ENCODE measurements at regions not wholly inside any gene's neighbourhood (a gene's known extent, or its start where the extent isn't known, plus 50 kb on each side); places are given as distances from the start of the nearest gene placed in this dataset.
A peak's percentile ranks its signal among the peaks of the same experiment; 100 is the strongest.

DNA sequence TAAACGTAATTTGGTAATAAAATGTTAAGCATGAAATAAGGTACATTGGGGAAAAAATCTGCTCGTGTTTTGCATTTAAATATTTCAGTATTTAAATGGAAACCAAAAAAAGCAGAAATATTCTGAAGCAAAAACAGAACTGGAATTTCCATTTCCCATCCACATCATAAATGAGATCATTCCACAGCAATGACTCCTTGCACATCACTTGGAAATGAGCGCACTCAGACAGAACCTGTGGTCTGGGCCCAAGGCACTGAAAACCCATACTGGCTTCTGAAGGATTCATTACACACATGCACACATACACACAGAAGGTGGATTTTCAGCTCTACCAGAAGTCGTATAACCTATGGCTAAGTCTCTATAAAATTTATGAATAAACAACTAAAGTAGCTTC is 174.8 kb downstream of the IBTK start:
- peak; percentile 22 for DNase-seq (ENCODE audit: low read depth)
- TF ChIP-seq, protein P1, sequence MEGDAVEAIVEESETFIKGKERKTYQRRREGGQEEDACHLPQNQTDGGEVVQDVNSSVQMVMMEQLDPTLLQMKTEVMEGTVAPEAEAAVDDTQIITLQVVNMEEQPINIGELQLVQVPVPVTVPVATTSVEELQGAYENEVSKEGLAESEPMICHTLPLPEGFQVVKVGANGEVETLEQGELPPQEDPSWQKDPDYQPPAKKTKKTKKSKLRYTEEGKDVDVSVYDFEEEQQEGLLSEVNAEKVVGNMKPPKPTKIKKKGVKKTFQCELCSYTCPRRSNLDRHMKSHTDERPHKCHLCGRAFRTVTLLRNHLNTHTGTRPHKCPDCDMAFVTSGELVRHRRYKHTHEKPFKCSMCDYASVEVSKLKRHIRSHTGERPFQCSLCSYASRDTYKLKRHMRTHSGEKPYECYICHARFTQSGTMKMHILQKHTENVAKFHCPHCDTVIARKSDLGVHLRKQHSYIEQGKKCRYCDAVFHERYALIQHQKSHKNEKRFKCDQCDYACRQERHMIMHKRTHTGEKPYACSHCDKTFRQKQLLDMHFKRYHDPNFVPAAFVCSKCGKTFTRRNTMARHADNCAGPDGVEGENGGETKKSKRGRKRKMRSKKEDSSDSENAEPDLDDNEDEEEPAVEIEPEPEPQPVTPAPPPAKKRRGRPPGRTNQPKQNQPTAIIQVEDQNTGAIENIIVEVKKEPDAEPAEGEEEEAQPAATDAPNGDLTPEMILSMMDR (IDR thresholded peaks at IDR 0.05; ENCODE audit: insufficient read depth, low read length): no peak

DNA sequence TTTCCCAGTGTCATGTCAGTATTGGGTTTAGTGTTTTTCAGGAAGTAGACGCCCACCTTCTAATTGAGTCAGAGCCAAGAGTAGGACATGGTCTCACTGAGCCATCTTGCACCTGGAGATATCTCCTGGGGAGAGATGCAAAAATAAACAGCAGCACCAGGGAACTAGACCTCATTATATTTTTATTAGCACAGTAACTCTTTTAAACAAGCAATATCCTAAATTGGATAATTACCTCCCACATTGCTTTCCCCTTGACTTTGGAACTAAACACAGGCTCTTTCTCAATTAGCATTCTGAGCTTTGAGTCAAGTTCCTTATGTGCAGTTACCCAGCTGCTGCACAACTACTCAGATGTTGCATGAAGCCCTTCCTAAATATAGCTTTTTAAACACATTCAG is 175.4 kb downstream of the IBTK start:
- TF ChIP-seq, protein P1 (IDR thresholded peaks at IDR 0.05; ENCODE audit: insufficient read depth, low read length): no peak
- DNase-seq (ENCODE audit: low read depth): no peak
- H3K4me3 ChIP-seq (ENCODE audit: low read depth, low read length): no peak overlapping the region

More for the DNA sequence above, 174.8 kb downstream of the IBTK start:
- no peak overlapping the region for H3K4me3 ChIP-seq (ENCODE audit: low read depth, low read length)

DNA sequence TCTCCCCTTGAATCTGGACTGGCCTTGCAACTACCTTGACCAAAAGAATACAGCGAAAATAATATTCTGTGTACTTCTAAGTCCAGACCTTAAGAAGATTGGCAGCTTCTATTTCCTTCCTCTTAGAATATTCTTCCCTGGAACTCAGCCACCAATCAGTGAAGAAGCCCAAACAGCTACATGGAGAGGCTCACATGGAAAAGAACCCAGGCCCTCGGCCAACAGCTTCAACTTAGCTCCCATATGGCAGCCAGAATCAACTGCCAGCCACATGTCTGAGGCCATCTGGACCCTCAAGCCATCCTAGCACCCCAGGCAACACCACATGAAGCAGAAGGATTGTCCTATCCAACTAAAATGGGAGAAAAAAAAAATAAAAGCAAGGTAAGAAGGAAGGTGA is 178.8 kb downstream of the IBTK start:
- TF ChIP-seq, protein P1 (IDR thresholded peaks at IDR 0.05; ENCODE audit: insufficient read depth, low read length): no peak
- DNase-seq (ENCODE audit: low read depth): no peak
- no peak overlapping the region for H3K4me3 ChIP-seq (ENCODE audit: low read depth, low read length)

DNA sequence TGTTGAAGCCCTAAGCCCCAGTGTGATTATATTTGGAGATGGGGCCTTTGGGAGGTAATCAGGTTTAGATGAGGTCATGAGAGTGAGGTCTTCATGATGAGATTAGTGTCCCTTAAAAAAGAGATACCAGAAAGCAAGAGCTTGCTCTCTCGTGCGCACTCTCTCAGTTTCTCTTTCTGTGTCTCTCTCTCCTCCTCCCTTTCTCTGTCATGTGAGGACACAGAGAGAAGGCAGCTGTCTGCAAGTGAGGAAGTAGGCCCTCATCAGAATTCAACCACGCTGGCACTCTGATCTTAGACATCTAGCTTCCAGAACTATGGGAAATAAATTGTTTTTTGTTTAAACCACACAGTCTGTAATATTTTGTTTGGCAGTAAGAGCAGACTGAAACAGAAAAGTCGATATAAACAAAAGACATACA is 180.5 kb downstream of the IBTK start:
- TF ChIP-seq, protein P1 (IDR thresholded peaks at IDR 0.05; ENCODE audit: insufficient read depth, low read length): no peak
- H3K4me3 ChIP-seq (ENCODE audit: low read depth, low read length): no peak overlapping the region
- DNase-seq (ENCODE audit: low read depth): no peak

DNA sequence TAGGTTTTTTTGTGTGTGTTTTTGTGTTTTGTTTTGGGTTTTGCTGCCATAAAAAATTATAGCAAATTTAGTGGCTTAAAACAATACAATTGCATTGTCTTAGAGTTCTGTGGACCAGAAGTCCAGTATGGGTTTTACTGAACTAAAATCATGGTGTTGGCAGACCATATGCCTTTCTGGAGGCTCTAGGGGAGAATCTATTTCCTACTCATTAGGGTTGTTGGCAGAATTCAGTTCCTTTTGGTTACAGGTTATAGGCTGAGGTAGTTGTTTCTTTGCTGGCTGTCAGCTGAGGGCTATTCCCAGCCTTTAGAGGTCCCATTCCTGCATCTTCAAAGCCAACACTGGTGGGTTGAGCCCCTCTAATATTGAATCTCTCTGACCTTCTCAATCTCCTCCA is 181.3 kb downstream of the IBTK start:
- TF ChIP-seq, protein P1 (IDR thresholded peaks at IDR 0.05; ENCODE audit: insufficient read depth, low read length): no peak
- H3K4me3 ChIP-seq (ENCODE audit: low read depth, low read length): no peak overlapping the region
- no peak for DNase-seq (ENCODE audit: low read depth)

DNA sequence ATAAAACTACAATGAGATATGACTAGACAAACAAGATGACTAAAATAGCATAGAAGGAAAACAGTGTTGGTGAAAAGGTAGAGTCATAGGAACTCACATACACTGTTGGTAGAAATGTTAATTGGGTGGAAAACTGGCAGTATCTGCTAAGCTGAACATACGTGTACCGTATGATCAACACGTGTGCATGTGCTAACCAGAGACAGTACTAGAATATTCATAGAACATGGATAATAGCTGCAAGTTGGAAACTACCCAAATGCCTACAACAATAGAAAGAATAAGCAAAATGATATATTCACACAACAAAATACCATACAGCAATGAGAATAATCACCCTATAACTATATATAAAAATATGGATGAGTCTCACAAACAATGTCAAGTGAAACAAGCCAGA is 184.0 kb downstream of the IBTK start:
- no peak for DNase-seq (ENCODE audit: low read depth)
- TF ChIP-seq, protein P1 (IDR thresholded peaks at IDR 0.05; ENCODE audit: insufficient read depth, low read length): no peak
- no peak overlapping the region for H3K4me3 ChIP-seq (ENCODE audit: low read depth, low read length)

DNA sequence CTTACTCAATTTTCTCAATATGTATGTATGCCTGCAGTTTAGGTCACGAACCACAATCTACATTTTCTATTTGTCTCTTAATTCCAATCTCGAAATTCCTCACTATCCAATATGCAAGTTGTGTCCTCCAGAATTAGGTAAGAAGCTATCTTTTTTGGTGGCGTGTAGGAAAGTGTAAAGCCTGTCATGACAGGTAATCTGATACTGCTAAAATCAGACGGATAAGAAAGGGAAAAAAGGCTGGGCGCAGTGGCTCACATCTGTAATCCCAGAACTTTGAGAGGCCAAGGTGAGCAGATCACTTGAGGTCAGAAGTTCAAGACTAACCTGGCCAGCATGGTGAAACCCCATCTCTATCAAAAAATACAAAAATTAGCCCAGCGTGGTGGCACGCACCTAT is 185.3 kb downstream of the IBTK start:
- DNase-seq (ENCODE audit: low read depth): no peak
- H3K4me3 ChIP-seq (ENCODE audit: low read depth, low read length): no peak overlapping the region
- TF ChIP-seq, protein P1 (IDR thresholded peaks at IDR 0.05; ENCODE audit: insufficient read depth, low read length): no peak
